ENCODE measurements at regions not wholly inside any gene's neighbourhood (a gene's known extent, or its start where the extent isn't known, plus 50 kb on each side); places are given as distances from the start of the nearest gene placed in this dataset.

GRCh38 chr6:155695495-155695894 lies 239.9 kb upstream of the NOX3 start:
- Histone ChIP-seq H3K27ac (ENCODE audit: insufficient read depth, low read length) (no peak overlapping the region), H2AK5ac (ENCODE audit: low read depth, low read length) (no peak overlapping the region), H3K79me1 (ENCODE audit: low read depth in 1 of 2, low read length in 2 of 2) (no peaks in the 10 kb centered on the region), H3K36me3 (ENCODE audit: control insufficient read depth, insufficient read depth, low read length) (no peaks in the 10 kb centered on the region), H4K91ac (ENCODE audit: insufficient read depth, low read depth, low read length) (no peak overlapping the region), H2AK9ac (replicated peaks; ENCODE audit: low read depth, low read length, poor library complexity) (no peak overlapping the region), H2BK5ac (ENCODE audit: low read depth, low read length, poor library complexity, severe bottlenecking) (no peak overlapping the region), H4K20me1 (ENCODE audit: insufficient read depth, low read length) (no peaks in the 10 kb centered on the region), H3K14ac (replicated peaks; ENCODE audit: low read depth, low read length) (no peak overlapping the region), H3K56ac (ENCODE audit: extremely low read depth, insufficient read depth, low read length) (no peak overlapping the region), H3K9me3 (ENCODE audit: control insufficient read depth, insufficient read depth, low read length) (no peaks in the 10 kb centered on the region), H3K4ac (ENCODE audit: low read depth, low read length) (no peak overlapping the region), H2AFZ (replicated peaks; ENCODE audit: low read length, poor library complexity) (no peak overlapping the region), H2BK20ac (ENCODE audit: low read depth, low read length) (no peak overlapping the region), H2BK15ac (ENCODE audit: low read depth, low read length) (no peak overlapping the region), H3K23ac (ENCODE audit: low read depth, low read length) (no peak overlapping the region), H3K4me1 (ENCODE audit: control insufficient read depth, insufficient read depth, low read length) (no peaks in the 10 kb centered on the region), H3K18ac (ENCODE audit: low read depth, low read length) (no peak overlapping the region), H3K4me3 (ENCODE audit: insufficient read depth, low read depth, low read length) (no peak overlapping the region), H4K8ac (ENCODE audit: low read depth in 2 of 2, low read length in 2 of 2) (no peak overlapping the region), H4K5ac (ENCODE audit: low read depth, low read length) (no peak overlapping the region), H3K4me2 (ENCODE audit: low read depth, low read length) (no peak overlapping the region), H3K9me1 (ENCODE audit: insufficient read depth, low read length) (no peaks in the 10 kb centered on the region), H2BK120ac (ENCODE audit: low read depth, low read length) (no peak overlapping the region), H3K9ac (ENCODE audit: low read depth, low read length) (no peak overlapping the region), H3K27me3 (ENCODE audit: control insufficient read depth, insufficient read depth, low read length) (no peaks in the 10 kb centered on the region)
- TF ChIP-seq CEBPB (IDR thresholded peaks at IDR 0.05; ENCODE audit: low read depth, low read length) = no peak
- TF ChIP-seq MAZ (IDR thresholded peaks at IDR 0.05; ENCODE audit: borderline replicate concordance, low read depth, low read length) = no peak
- TF ChIP-seq SMC3 (IDR thresholded peaks at IDR 0.05; ENCODE audit: low read depth, low read length) = no peak
- TF ChIP-seq CHD1 (IDR thresholded peaks at IDR 0.05; ENCODE audit: low read depth, low read length) = no peak
- no peak for TF ChIP-seq ELK1 (IDR thresholded peaks at IDR 0.05; ENCODE audit: borderline replicate concordance, low read depth, low read length)
- TF ChIP-seq POLR2A (IDR thresholded peaks at IDR 0.05; ENCODE audit: low read depth, low read length) = no peak
- no peak for TF ChIP-seq BHLHE40 (IDR thresholded peaks at IDR 0.05; ENCODE audit: low read depth, low read length)
- no peak for TF ChIP-seq RAD21 (IDR thresholded peaks at IDR 0.05; ENCODE audit: low read length)
- CTCF ChIA-PET = no interaction called here
- in situ Hi-C loops (cut with MboI; ENCODE audit: low sequenced_read_pairs) = no loop called here
- POLR2A ChIA-PET (ENCODE audit: unreplicated experiment) = no interaction called here
- BruUV-seq (replicated peaks) = no TSS peak
- dilution Hi-C loops (cut with HindIII; ENCODE audit: low sequenced_read_pairs, unreplicated experiment) = no loop called here
- no peak for DNase-seq
- WGBS, 2 experiments (ENCODE audit: extremely low coverage in 2 of 2, insufficient read length in 1 of 2) = 57% methylated on average over 2 of the region's 7 CpGs; no CpG with 5 or more reads in 1 of the 2 experiments
- intact Hi-C loops (cut with micrococcal nuclease) = no loop called here
- no peak for ATAC-seq (ENCODE audit: low read depth)
